SIG-M5 treated with dmso at 0.1 percent for 504 hours (cell line): ENCODE measurements at regions not wholly inside any gene's neighbourhood (a gene's known extent, or its start where the extent isn't known, plus 50 kb on each side); places are given as distances from the start of the nearest gene placed in this dataset.

Source experiments
- DNase-seq: peaks from one replicate; lab custom pipeline; 2025; ENCODE audit not compliant: unreplicated experiment; lab: John Stamatoyannopoulos, UW

DNA sequence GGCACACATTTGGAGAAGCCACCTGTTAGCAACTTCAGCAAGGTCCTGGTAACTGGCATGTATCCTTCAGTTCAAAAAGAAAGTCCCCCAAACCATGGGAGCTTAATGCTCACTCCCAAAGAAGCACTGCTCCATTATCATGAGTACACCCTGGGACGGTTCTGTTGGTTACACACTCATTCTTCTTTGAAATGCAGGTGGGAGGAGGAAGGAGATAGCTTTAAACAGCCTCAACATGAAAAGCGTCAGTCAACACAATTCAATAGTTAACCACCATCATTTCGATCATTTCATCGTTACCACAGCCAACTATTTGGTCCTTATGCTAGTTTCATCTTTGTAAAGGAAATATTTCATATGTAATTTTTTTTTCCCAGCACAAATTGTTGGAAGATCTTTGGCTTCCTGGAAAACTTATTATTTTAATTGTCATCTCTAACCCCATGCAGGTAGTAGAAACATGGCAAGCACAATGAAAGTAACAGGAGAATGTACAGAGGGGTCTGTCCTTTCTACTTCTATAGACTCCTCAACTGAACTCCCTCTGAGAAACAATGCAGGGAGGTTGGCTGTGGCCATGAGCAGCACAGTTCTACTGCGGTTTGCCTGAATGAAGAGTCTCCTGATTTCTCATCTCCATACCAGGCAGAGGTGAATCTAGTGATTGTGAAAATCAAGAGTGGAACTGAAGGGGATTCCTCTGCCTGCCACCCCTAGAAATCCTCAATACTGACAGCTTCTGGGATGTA lies 196.4 kb upstream of the FOXN3 start:
- DNase-seq, result no peak

DNA sequence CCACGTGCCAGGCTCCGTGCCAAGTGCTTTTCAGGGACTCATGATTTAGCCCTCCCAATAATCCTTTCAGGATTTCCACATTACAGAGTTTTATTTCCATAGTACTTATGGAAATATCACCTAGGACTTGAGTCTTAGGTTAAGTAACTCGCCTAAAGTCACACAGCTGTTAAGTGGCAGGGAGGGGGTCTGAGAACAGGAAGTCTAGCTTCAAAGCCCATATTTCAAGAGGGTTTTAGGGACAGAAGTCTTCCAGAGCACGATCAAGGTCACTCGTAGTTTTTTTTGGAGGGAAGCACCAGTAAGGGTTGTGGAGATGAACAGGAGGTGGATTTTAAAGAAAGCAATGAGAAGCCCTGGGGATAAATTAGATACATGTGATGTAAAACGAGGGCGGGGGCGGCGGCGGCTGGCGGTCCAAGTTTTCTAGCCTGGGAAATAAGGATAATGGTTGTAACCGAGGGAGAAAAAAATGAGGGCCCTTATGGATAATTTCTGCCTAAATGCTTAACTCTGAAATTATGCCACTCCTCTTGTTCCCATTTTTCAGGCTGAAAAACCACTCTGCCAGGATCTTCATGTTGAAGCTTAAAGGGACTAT lies 192.6 kb upstream of the FOXN3 start:
- no peak for DNase-seq

DNA sequence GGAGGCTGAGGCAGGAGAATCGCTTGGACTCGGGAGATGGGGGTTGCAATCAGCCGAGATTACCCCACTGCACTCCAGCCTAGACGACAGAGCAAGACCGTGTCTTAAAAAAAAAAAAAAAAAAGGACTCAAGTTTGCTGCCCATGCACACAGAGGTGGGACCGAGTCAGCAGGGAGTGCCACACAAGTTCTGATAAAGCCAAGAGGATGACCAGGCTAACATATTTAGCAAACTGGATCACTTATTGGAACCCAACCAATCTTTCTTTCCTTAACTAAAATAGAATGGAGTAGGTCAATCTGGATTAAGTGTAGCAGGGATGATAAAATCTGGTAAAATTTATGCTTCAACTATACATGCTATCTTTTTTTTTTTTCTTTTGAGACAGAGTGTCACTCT lies 190.4 kb upstream of the FOXN3 start:
- DNase-seq, result no peak

DNA sequence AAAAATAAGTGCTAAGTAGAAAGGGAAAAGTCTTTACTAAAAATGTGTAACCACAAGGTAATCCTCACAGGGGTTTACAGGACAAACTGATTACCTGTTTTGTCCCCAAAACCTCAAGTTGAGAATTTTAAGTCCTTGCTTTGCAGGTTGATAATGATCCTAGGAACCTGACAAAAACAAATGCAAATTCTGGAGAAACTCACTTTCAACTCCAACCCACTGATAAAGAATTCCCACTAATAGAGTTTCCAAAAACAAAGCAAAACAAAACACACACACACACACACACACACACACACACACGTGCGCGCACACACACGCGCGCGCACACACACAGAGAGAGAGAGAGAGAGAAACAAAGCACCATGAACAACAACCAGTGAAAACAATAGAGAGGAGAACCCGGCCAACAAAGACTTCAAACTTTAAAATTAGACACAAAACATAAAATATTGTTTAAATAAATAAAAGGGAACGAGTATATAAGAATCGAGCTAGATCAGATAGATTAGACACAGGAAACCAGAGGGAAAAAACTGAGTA lies 187.0 kb upstream of the FOXN3 start:
- no peak for DNase-seq

DNA sequence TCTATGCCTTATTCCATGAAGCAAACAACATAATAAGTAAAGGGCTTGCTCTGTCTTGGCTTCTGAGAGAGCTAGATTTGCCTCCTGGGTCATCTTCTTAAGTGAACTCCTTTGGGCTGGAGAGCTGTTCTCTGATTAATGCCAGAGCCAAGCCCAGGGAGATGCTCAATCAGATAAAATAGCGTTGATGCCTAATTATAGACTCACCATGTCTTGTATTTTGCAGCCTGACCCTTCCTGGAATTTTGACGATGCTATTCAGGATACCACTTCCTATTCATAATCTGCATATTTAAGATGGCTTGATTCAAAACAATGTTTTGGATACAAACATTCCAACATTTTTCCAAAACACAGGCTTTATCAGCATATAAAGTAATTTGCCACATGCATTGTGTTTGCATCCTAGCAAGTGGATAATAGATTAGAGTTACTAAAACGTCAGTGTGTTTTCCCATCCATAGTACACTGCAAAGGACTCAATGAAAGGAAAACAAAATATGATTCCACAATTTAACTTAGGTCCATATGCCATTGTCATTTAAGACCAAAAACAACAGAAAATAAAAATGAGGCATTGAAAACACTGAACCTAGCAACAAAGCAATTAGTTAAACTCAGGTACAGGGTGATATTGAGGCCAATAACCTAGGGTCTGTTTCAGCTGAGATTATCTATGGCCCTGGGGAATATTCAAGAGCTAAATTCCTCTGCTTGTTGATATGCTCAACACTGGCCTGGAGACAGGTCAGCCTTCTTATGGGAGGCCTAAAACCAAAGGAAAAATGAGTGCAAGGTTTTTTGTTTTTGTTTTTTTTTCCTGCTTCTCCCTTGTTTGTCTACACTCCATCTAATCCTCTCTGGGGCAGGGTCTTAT lies 184.2 kb upstream of the FOXN3 start:
- no peak for DNase-seq

DNA sequence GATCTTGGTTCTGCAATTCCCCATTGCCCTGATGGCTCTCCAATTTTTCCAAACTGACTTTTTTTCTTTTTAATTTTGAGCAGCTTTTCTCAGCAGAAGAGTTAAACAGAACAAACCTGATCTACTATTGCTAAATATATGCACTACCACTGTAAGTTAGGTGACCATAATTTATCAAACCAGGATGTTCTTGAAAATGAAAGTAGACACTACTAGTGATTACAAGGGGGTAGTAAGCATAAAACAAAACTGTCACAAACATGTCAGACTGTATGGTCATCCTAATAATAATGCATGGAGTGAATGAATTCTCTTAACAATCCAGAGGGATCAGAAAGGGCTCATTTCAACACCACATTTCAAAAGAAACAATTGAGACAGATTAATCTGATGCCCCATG lies 183.0 kb upstream of the FOXN3 start:
- DNase-seq, result no peak

DNA sequence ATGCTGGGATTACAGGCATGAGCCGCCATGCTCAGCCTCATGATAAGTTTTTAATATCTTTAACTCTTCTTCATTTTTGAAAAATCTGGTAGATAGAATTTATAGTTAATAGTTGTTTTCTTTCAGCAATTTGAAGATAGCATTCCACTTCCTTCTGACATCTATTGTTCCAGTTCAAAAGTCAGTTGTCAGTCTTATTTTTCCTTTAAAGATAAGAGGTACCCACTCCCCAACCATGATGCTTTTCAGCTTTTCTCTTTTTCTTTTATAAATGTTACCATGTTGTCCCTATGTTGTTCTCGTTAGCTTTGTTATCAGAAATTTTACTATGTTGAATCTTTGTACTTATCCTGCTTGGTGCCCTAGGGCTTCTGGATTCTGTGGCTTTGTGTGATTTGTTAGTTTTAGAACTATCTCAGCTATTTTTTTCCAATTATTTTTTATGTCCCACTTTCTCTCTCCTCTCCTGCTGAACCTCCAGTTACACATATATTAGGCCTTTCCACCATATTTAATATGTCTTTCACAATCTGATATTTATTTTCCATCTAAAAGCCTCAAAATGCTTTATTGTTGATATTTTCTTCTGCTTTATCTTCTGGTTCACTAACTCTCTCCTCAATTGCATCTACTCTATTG lies 181.6 kb upstream of the FOXN3 start:
- no peak for DNase-seq

DNA sequence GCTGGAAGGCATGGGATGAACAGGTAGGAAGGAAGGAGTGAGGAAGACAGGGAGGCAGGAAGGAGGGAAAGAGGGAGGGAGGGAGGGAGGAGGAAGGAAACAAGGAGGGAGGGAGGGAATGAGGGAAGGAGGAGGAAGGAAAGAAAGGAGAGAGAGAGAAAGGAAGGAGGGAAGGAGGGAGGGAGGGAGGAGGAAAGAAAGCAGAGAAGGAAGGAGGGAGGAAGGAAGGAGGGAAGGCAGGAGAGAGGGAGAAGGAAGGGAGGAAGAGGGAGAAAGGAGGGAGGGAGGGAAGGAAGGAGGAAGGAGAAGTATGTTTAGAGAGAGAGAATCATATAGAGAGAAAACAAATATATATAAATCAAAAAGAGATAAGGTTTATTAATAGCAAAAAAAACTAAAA lies 175.9 kb upstream of the FOXN3 start:
- DNase-seq, result no peak

DNA sequence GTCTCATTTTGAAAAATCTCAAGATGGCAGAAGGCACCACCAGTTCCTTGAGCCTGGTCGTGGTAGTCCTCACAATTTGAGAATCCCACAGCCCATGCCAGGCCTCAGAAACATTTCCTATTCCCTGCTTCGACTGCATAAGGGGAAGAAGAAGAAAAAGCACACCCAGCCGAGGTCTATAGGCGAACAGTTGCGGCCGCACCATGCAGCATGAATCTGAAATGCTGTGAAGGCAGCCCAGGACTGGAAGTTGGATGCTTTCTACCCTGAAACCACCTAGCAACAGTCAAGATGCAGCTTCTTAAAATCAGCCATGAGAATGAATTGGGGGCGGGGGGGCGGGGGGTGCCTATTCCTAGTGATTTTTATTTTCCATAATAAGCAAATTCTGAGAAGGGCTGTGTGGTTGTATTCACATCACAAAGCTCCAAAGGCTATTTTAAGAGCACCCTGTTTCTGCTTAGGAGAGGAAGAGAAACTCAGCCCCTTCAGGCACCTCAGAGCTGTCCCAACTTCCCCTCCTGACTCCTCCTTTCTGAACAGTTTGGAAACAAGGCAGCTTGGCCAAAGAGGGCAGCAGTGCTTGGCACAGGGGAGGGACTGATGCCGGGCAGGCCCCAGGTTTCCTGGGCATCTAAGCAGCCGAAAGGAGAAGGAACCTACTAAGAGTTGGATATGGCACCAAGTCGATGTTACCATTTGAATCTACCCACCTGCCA lies 172.5 kb upstream of the FOXN3 start:
- peak; percentile 94 for DNase-seq

DNA sequence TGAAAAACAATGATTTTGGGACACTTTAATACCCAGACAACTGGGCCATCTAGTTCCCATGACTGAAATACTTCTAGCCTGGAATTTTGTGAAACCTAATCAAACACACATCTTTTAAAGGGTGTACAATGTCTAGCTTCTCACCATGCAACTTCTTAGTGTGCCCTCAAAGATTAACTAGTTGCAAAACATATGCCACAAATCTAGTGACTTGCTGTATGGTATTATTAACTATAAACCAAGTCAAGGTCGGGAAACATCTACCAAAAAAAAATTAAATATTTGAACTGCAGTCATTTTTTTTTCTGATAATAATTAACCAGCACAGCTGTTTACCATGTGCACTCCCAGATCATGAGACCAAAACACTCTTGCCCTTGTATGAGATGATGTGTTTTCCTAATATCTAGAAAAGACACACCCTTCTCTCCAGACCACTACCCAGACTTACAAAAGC lies 171.8 kb upstream of the FOXN3 start:
- no peak for DNase-seq

DNA sequence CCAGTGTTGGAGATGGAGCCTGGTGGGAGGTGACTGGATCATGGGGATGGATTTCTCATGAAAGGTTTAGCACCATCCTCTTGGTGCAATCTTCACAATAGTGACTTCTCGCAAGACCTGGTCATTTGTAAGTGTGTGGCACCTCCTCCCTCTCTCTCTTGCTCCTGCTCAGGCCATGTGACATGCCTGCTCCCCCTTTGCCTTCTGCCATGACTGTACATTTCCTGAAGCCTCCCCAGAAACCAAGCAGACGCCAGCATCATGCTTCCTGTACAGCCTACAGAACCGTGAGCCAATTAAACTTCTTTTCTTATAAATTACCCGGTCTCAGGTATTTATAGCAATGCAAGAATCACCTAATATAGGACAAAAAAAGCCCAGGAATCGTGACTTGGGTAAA lies 171.0 kb upstream of the FOXN3 start:
- DNase-seq, result no peak

DNA sequence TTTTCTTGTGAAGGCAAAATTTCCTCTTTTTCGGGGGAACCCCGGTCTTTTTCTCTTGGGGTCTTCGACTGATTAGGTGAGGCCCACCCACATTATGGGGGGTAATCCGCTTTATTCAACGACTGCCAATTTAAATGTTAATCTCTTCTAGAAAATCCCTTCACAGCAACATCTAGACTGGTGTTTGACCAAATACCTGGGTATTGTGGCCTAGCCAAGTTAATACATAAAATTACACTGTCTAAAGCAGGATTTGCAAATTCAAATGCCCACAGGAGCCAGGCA lies 170.0 kb upstream of the FOXN3 start:
- no peak for DNase-seq

DNA sequence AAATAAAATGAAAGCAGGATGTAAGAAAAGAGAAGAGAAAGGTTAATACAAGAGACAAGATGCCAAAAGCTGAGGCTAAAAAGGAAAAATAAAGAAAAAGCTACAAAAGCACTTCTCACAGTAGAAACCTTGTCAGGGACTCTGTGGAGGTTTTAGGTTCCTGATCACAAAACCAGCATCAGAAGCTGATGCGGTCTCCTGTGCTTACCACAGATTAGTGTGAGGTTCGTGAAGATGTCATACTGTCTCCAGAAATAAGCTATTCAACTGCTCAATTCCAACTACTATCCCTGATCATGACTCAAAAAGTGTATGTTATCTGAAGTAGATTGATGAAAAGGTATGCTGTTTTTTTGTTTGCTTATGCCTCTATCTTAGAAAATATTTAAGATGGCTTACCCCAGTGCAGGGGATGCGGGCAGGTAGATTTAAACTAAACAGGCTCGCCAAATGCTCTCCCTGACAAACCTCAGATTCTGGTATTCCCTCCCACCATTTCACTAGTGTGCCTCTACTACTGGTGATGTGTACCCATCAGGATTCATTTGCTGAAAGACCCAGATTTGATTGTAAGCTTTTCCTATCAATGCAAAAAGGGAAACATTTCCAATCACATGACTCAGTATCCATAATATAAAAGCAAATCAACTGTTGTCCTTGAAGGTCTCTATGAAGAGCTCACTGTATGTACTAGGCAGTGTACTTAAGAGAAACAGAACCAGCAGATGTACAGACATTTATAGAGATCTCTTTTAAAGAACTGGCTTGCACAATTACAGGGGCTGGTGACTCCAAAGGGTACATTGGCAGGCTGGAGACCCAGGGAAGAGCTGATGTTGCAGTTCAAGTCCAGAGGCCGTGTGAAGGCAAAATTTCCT lies 169.5 kb upstream of the FOXN3 start:
- DNase-seq, result no peak

DNA sequence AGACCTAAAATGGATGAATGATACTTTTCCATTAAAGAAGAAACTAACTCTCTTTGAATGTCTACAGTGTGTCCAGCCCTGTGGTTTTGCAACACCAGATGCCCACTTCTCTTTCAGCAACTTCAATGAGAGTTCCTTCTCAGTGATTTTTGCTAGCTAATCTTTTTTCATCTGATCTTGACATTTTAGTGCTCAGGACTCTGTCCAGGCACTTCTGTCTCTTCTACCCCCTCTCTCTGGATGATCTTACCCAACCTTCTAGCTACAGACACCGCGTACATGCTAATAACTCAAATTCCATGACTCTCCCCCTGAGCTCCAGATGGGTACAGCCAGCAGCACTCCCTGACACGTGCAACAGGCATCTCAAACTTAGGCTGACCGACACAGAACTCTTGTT lies 161.1 kb upstream of the FOXN3 start:
- no peak for DNase-seq

DNA sequence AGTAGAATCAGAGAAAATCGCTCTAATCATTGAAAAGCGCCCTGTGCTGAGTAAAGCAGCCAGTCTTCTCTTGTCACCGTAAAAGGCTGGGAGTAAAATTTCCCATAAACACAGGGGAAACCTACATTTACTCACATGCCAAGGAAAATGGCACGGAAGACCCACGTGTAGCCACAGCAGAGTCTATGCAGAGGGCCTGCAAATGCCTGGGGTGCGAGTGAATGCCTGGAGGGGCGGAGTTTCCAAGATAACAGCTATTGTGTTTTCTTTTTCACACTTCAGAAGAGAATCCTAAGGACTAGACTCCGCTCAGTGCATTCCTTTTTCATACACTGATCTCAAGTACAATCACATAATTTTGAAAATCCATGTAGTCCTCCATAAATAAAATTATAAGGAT lies 159.9 kb upstream of the FOXN3 start:
- no peak for DNase-seq

DNA sequence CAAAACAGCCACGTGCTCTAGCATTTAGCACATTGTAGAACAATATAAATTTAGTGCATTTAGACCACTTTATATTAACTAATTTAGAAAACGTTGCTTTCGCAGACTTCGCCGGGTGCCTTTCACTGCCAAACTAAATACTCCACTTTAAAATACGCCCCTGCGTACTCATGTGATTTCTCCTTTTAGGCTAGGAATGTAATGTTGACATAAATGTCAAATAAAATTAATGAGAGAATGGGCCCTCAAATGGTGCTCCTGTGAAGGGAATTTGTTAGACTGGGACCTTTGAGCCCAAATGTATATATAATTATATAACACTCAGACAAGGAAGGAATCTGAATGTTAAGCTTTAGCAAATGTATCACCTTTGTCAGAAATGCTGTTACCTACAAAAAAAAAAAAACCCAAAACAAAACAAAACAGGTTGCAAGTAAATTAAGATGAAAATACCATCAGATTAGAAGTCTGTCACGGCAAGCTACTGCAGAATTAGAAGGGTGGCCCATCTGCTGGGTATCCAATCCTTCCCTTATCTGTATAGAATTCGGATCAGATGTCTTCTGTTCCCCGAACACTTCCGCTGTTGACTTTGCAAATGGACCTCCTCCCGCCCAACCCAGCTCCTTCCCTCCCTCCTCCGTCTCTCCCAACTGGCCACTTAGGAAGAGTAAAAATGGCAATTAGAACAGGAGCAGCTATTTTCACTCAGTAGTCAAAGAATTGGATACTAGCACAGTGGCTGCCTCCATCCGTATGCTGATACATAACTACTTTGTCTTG lies 159.3 kb upstream of the FOXN3 start:
- no peak for DNase-seq

DNA sequence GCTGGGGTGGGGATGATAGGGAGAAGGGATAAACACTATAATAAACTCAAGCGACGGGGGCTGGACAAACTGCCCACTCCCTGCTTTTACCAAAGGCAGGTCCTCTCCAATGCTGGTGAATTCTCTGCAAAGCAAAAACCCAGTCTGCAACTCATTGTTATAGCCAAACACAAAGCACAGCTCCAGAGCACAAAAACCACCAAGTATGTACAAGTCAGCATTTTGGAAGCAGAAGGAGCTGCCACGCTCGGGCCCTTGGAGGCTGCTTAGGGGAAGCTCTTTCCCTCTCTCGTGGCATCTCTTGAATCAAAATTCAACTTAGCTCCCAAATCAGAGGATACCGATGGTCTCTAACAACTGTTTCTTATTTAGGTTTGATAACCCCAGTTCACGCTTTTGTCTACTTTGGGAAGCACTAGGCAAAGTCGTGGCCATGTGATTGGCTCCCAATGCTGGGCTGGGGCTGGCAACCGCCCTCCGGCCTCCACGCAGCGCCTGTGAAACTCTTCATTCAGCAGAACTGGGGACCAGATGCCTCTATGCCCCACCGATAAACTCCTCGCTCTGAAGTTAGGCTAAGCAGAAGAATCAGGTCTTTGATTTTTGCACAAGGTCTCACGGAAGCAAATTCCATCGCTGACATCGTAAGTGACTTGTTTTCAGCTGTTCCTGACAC lies 158.5 kb upstream of the FOXN3 start:
- no peak for DNase-seq

DNA sequence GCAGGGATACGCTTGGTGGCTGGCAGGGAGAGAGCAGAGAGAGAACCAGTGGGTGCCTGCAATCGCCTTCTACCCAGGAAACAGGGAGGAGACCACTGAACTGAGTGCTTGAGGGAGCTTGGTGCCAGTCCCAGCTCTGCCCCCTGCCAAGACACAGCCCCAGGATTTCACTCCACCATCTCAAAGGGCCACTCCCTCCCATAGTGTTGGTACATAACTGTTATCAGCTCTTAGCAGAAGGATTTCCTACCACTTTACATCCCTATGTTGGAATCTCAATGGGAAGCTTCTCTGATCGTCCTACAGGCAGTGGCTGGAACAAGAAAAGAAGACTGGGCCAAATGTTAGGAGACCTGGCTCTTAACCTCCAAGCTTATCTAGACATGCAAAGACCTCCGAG lies 157.4 kb upstream of the FOXN3 start:
- no peak for DNase-seq

DNA sequence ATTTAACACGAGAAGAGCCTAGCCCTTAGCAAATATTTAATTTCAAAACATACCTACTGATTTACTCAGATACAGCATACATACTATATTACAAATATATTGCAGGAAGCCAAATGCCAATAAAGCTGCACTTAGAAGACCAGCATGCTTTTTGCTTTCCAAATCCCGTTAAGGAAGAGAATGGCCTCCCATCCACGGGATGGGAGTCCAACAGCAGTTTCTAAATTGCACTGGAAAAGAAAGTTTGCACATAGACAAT lies 156.3 kb upstream of the FOXN3 start:
- DNase-seq, result no peak
